ENCODE measurements at regions not wholly inside any gene's neighbourhood (a gene's known extent, or its start where the extent isn't known, plus 50 kb on each side); places are given as distances from the start of the nearest gene placed in this dataset.

GRCh38 chr4:188811121-188811520 lies 671.9 kb downstream of the TRIML1 start:
- TF ChIP-seq CTCF (conservative IDR thresholded peaks at IDR 0.05; ENCODE audit: low read depth, low read length) = no peak
- TF ChIP-seq EZH2 (IDR thresholded peaks at IDR 0.05; ENCODE audit: low read length, unreplicated experiment) = no peak

Measured in PC-3 (cell line).